Central memory CD8-positive, alpha-beta T cell (primary cell): ENCODE measurements at regions not wholly inside any gene's neighbourhood (a gene's known extent, or its start where the extent isn't known, plus 50 kb on each side); places are given as distances from the start of the nearest gene placed in this dataset.

Experiments used
- ATAC-seq: fragments of 150-1000 bp; cut with Tn5 transposase; replicated peaks from 2 replicates; pipeline ENCODE4 v1.10.0; 2022; ENCODE audit warnings: mild to moderate bottlenecking, moderate FRiP score, moderate number of reproducible peaks; ENCODE audit not compliant: poor library complexity, severe bottlenecking; ENCODE audit errors: extremely low read depth
- DNase-seq, 2 donors: peaks; one replicate each; pipeline ENCODE4 v3.0.0; 2021; ENCODE audit warnings: low spot score in 2 of 2
- H3K27ac Mint-ChIP-seq: one replicate; pipeline ENCODE4 v1.8.0; 2022; ENCODE audit warnings: low read depth, mild to moderate bottlenecking, moderate library complexity, mixed read lengths
- H3K27me3 Mint-ChIP-seq: one replicate; pipeline ENCODE4 v1.8.0; 2022; ENCODE audit warnings: mixed read lengths
- H3K36me3 Mint-ChIP-seq: one replicate; pipeline ENCODE4 v1.8.0; 2022; ENCODE audit warnings: mild to moderate bottlenecking, moderate library complexity, mixed read lengths; ENCODE audit not compliant: insufficient read depth
- H3K4me1 Mint-ChIP-seq: one replicate; pipeline ENCODE4 v1.8.0; 2022; ENCODE audit warnings: mixed read lengths
- H3K4me3 Mint-ChIP-seq: one replicate; pipeline ENCODE4 v1.8.0; 2022; ENCODE audit warnings: mild to moderate bottlenecking, moderate library complexity, mixed read lengths
- H3K9me3 Mint-ChIP-seq: one replicate; pipeline ENCODE4 v1.8.0; 2022; ENCODE audit warnings: mixed read lengths

- H3K4me3 Mint-ChIP-seq: no peak overlapping the region
- ATAC-seq (no peak), DNase-seq (no peak)
These were observed 255.3 kb upstream of the CXXC4 start for GRCh38 chr4:104750008-104750407.

GRCh38 chr4:104751468-104751867 is 256.8 kb upstream of the CXXC4 start:
- Mint-ChIP-seq H3K27me3 (no peaks in the 10 kb centered on the region), H3K4me3 (no peak overlapping the region), H3K4me1 (no peaks in the 10 kb centered on the region), H3K36me3 (no peaks in the 10 kb centered on the region), H3K27ac (no peak overlapping the region), H3K9me3 (peaks cover 5% of the 10 kb centered on the region)
- ATAC-seq: no peak
- no peak for DNase-seq

More at GRCh38 chr4:104750008-104750407, 255.3 kb upstream of the CXXC4 start:
- Mint-ChIP-seq H3K9me3 (no peaks in the 10 kb centered on the region), H3K4me1 (no peaks in the 10 kb centered on the region), H3K36me3 (no peaks in the 10 kb centered on the region), H3K27me3 (no peaks in the 10 kb centered on the region), H3K27ac (no peak overlapping the region)

GRCh38 chr4:104752337-104752736 is 257.6 kb upstream of the CXXC4 start:
- no peaks in the 10 kb centered on the region for H3K4me1 Mint-ChIP-seq
- H3K36me3 Mint-ChIP-seq: no peaks in the 10 kb centered on the region
- DNase-seq (no peak), ATAC-seq (no peak)
- peaks cover 5% of the 10 kb centered on the region for H3K9me3 Mint-ChIP-seq
- H3K27me3 Mint-ChIP-seq: no peaks in the 10 kb centered on the region
- H3K4me3 Mint-ChIP-seq: no peak overlapping the region
- H3K27ac Mint-ChIP-seq: no peak overlapping the region

- H3K36me3 Mint-ChIP-seq: no peaks in the 10 kb centered on the region
- H3K4me1 Mint-ChIP-seq: no peaks in the 10 kb centered on the region
- no peak overlapping the region for H3K4me3 Mint-ChIP-seq
- ATAC-seq: no peak
- no peak overlapping the region for H3K27ac Mint-ChIP-seq
- peaks cover 5% of the 10 kb centered on the region for H3K9me3 Mint-ChIP-seq
- no peak for DNase-seq
- H3K27me3 Mint-ChIP-seq: no peaks in the 10 kb centered on the region
These were observed 262.1 kb upstream of the CXXC4 start for GRCh38 chr4:104756837-104757236.

- Mint-ChIP-seq H3K27ac (no peak overlapping the region), H3K4me3 (no peak overlapping the region), H3K4me1 (no peaks in the 10 kb centered on the region), H3K9me3 (peaks cover 5% of the 10 kb centered on the region), H3K27me3 (no peaks in the 10 kb centered on the region), H3K36me3 (no peaks in the 10 kb centered on the region)
- DNase-seq (no peak), ATAC-seq (peak; percentile 19)
These were observed 263.9 kb upstream of the CXXC4 start for GRCh38 chr4:104758574-104758973.

GRCh38 chr4:104763554-104764222 is 269.0 kb upstream of the CXXC4 start:
- DNase-seq: no peak
- H3K4me3 Mint-ChIP-seq: no peak overlapping the region
- H3K27ac Mint-ChIP-seq: no peak overlapping the region
- ATAC-seq: no peak
- no peaks in the 10 kb centered on the region for H3K36me3 Mint-ChIP-seq
- H3K27me3 Mint-ChIP-seq: no peaks in the 10 kb centered on the region
- H3K4me1 Mint-ChIP-seq: no peaks in the 10 kb centered on the region
- H3K9me3 Mint-ChIP-seq: no peaks in the 10 kb centered on the region

GRCh38 chr4:104766676-104767075 is 272.0 kb upstream of the CXXC4 start:
- H3K27me3 Mint-ChIP-seq: no peaks in the 10 kb centered on the region
- no peaks in the 10 kb centered on the region for H3K4me1 Mint-ChIP-seq
- ATAC-seq (no peak), DNase-seq (no peak)
- no peak overlapping the region for H3K4me3 Mint-ChIP-seq
- no peak overlapping the region for H3K27ac Mint-ChIP-seq
- H3K9me3 Mint-ChIP-seq: no peaks in the 10 kb centered on the region
- no peaks in the 10 kb centered on the region for H3K36me3 Mint-ChIP-seq

GRCh38 chr4:104772849-104773248 is 278.2 kb upstream of the CXXC4 start:
- Mint-ChIP-seq H3K36me3 (no peaks in the 10 kb centered on the region), H3K4me3 (no peak overlapping the region), H3K4me1 (no peaks in the 10 kb centered on the region), H3K27ac (no peak overlapping the region), H3K9me3 (peaks cover 4% of the 10 kb centered on the region), H3K27me3 (no peaks in the 10 kb centered on the region)
- DNase-seq: no peak
- no peak for ATAC-seq

- Mint-ChIP-seq H3K27me3 (no peaks in the 10 kb centered on the region), H3K4me1 (no peaks in the 10 kb centered on the region), H3K27ac (no peak overlapping the region), H3K36me3 (no peaks in the 10 kb centered on the region), H3K4me3 (no peak overlapping the region), H3K9me3 (no peaks in the 10 kb centered on the region)
- no peak for ATAC-seq
- no peak for DNase-seq
These were observed 300.7 kb upstream of the CXXC4 start for GRCh38 chr4:104795264-104795939.

- H3K36me3 Mint-ChIP-seq: no peaks in the 10 kb centered on the region
- H3K9me3 Mint-ChIP-seq: no peaks in the 10 kb centered on the region
- no peak for DNase-seq
- no peaks in the 10 kb centered on the region for H3K4me1 Mint-ChIP-seq
- no peak for ATAC-seq
- H3K4me3 Mint-ChIP-seq: no peak overlapping the region
- no peak overlapping the region for H3K27ac Mint-ChIP-seq
- no peaks in the 10 kb centered on the region for H3K27me3 Mint-ChIP-seq
These were observed 317.0 kb upstream of the CXXC4 start for GRCh38 chr4:104811727-104812126.

GRCh38 chr4:104815665-104816064 is 321.0 kb upstream of the CXXC4 start:
- Mint-ChIP-seq H3K27me3 (no peaks in the 10 kb centered on the region), H3K4me3 (no peak overlapping the region), H3K9me3 (no peaks in the 10 kb centered on the region), H3K4me1 (no peaks in the 10 kb centered on the region), H3K27ac (no peak overlapping the region), H3K36me3 (no peaks in the 10 kb centered on the region)
- no peak for DNase-seq
- no peak for ATAC-seq

- H3K4me3 Mint-ChIP-seq: no peak overlapping the region
These were observed 323.9 kb upstream of the CXXC4 start for GRCh38 chr4:104818579-104818978.

GRCh38 chr4:104826171-104826570 is 320.5 kb upstream of the TET2 start:
- DNase-seq (no peak), ATAC-seq (no peak)
- Mint-ChIP-seq H3K4me3 (no peak overlapping the region), H3K27me3 (no peaks in the 10 kb centered on the region), H3K4me1 (no peaks in the 10 kb centered on the region), H3K9me3 (peaks cover 6% of the 10 kb centered on the region), H3K36me3 (no peaks in the 10 kb centered on the region), H3K27ac (no peak overlapping the region)

More at GRCh38 chr4:104818579-104818978, 323.9 kb upstream of the CXXC4 start:
- Mint-ChIP-seq H3K27me3 (no peaks in the 10 kb centered on the region), H3K4me1 (no peaks in the 10 kb centered on the region), H3K36me3 (no peaks in the 10 kb centered on the region), H3K9me3 (no peaks in the 10 kb centered on the region), H3K27ac (no peak overlapping the region)
- no peak for ATAC-seq
- no peak for DNase-seq
